Stimulated activated CD4-positive, alpha-beta T cell treated with anti-CD3 and anti-CD28 coated beads, Interleukin-2, amount 100 ng/mL, for 4 hours (primary cell): ENCODE measurements at regions not wholly inside any gene's neighbourhood (a gene's known extent, or its start where the extent isn't known, plus 50 kb on each side); places are given as distances from the start of the nearest gene placed in this dataset.
"Not testable (repeated sequence)": the region's sequence is repeated elsewhere in the genome, so short reads cannot be mapped to it uniquely, and the experiment has no call there.

ENCODE experiments used
- DNase-seq: peaks from one replicate; pipeline ENCODE4 v3.0.0-alpha.2; 2020; ENCODE audit warnings: low read depth

DNA sequence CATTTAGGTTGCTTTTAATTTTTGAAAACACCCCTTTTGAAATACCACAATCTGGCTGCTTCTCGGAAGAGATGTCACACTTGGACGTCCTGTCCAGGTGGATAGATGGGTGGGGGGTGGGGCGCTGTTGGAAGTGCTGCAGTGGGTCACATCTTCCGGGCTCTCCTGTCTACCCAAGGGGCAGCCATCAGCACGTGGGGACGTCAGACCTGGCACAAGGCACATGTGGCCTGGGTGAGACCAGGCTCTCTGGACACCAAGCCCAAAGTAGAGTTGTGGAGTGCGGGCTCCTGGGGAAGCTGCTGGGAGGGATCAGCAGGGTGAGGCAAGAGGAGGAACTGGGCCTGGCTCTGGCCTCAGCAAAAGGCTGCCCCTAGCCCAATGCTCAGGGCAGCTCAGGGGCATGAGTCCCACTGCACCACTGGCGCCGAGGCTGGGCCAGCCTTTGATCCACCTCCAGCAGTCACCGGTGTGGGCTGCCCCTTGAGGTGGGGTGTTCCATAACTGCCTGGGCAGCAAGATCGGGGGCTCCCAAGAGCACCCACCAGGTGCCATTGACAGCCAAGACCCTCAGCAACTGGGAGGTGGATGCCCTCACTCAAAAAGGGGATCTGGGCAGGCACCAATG lies 68.6 kb upstream of the CCND1 start:
- DNase-seq: no peak

DNA sequence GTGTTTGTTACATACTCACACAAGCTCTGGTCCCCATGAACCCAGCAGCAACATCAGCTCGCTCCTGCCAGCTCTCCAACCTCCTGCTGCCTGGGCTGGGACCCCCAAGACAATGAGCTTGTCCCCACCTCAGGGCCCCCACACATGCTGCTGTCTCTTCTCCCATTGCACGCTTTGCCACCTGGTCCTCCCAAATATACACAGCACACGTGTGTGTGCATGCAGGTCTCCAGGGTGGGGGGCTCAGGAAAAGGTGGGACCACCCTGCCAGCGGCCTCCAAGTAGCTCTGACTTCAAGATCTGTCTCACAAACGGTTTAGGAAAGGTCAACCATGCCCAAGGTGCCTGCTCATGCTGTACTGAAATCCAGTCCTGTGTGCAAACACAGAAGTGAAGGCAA lies 68.1 kb upstream of the CCND1 start:
- no peak for DNase-seq

GRCh38 chr11:69573761-69574607 lies 67.0 kb upstream of the CCND1 start:
- no peak for DNase-seq

DNA sequence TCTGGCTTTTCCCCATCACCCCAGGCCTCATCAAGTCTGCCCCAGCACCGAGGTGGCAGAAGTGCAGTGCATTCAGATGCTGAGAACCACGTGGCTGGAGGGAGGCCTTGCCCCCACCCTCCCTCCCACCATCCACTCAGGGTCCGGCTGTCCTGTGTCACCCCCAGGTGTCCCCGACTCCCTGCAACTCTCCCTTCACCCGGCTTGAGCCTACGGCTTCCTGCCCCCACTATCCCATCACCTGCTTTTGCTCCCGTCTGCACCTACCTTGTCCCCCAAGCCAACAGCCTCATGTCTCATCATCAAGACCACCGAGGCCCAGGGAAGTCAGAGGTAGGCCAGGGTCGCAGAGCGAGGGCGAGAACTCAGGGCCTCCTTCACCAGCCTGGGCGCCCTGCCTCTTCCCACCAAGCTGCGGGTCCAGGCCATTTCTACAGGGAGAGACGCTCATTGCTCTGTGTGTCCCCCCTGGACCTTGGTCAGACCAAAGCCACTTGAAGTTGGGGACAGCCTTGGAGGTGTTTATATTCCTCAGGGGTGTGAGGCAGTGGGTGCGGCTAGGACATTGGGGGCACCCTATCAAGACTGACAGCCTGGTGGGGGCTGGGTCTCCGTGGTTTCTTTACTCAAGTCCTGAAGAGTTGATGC lies 66.2 kb upstream of the CCND1 start:
- no peak for DNase-seq

GRCh38 chr11:69575296-69576068 lies 65.5 kb upstream of the CCND1 start:
- no peak for DNase-seq

- no peak for DNase-seq
Measured at GRCh38 chr11:69576069-69576782, 64.7 kb upstream of the CCND1 start.

- no peak for DNase-seq
Measured at GRCh38 chr11:69578167-69578566, 62.8 kb upstream of the CCND1 start.

GRCh38 chr11:69580529-69580928 lies 60.4 kb upstream of the CCND1 start:
- no peak for DNase-seq

- no peak for DNase-seq
Measured at GRCh38 chr11:69582756-69583467, 58.0 kb upstream of the CCND1 start.

DNA sequence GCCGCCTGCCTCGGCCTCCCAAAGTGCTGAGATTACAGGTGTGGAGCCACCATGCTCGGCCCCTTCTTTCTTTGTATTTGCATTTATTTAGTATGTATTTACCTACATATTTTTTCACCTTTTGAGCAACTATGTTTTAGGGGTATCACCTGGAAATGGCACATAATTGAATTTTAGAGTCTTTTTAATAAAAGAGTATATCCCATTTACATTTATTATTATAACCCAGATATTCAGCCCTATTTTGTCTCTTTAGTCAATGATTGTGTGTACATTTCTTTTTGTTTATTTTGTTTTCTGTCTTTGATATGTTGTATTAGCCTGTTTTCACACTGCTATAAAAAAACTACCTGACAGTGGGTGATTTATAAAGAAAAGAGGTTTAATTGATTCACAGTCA lies 56.8 kb upstream of the CCND1 start:
- no peak for DNase-seq

- DNase-seq: no peak
Measured at GRCh38 chr11:69585385-69585784, 55.6 kb upstream of the CCND1 start.

DNA sequence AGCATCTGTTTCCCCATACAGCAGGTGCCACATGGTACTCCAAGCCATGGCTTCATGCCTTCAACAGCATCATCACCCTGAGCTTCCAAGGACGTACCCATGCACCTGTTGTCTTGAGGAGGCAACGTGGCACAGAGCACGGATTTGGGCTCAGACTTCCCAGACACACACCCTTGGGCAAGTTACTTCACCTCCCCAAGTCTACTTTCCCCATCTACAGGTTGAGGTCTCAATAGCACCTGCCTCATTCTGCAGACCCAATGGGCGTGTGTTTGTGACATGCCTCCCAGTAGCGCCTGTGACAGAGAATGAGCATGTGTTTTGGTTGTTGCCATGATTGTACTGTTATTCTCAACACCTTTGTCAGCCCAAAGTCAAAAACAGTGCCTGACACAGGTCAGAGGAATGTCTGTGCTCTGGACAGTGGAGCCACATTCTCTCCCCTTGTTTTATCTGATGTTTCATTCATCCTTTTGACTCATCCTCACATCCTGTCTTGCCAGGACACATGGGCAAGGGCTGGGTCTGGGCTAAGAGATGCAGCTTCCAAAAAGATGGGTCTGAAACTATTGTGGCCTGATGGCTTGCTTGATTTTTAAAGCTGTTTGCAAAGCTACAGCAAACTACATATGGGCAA lies 53.4 kb upstream of the CCND1 start:
- DNase-seq: no peak

- no peak for DNase-seq
Measured at GRCh38 chr11:69588270-69588669, 52.7 kb upstream of the CCND1 start.

GRCh38 chr11:69590088-69590487 lies 50.9 kb upstream of the CCND1 start:
- not testable (repeated sequence) for DNase-seq
